Stimulated activated CD4-positive, alpha-beta T cell treated with anti-CD3 and anti-CD28 coated beads, Interleukin-15, amount 100 ng/mL, for 1 hour (primary cell): ENCODE measurements at regions not wholly inside any gene's neighbourhood (a gene's known extent, or its start where the extent isn't known, plus 50 kb on each side); places are given as distances from the start of the nearest gene placed in this dataset.
"Not testable (repeated sequence)": the region's sequence is repeated elsewhere in the genome, so short reads cannot be mapped to it uniquely, and the experiment has no call there.

ENCODE experiments used
- DNase-seq, 2 donors: peaks; one replicate each; pipeline ENCODE4 v3.0.0-alpha.2; 2020; ENCODE audit warnings: low read depth in 1 of 2, low spot score in 1 of 2

DNA sequence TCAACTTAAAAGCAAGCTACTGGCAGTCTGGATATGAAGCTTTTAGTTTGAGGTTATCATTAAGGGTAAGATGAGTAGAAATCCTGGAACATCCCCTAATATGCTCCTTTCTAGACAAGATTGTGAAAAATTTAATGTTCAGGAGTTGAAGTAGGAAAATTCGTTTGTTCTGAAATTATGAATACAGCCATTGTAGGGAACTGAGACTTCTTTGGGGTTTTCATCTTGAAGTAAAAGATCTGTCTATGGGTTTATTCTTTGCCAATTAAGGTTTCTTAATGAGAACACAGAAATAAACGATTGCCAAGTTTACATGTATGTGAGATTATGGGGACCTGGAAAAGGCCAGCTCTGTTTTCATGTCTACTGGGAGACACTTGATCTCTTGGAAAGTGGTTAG, 225.6 kb upstream of the MOCS1 start:
- no peak for DNase-seq

DNA sequence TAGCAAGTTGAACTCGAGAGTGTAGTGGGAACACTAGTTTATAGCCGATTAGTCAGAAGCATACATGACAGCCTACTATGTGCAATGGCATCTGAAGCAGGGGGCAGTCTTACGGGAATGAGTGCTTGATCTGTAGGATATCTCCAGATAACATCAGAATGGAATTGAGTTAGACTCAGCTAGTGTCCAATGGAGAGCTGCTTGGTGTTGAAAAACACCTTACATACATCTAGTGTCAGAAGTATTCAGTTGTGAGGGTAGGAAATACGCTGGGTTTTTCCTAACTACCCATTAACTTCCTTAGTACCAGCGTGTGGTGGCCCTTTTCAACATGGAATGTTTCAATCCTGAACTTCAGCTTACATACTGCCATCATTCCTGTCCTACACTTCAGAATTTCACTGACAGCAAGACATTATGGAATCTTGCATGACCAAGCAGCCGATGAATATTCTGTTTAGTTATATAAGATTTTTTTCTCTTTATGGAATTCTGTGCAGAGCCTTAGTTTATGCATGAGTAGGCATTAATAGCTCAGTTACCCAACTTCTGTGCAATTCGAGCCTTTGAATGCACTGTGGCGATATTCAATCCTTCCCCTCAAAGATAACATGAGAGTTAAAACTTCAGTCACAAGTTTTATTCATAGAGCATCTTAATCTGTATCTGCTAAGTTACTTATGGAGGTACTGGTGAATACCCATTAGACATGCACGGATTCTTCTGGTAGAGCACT, 218.6 kb upstream of the MOCS1 start:
- DNase-seq: no peak

DNA sequence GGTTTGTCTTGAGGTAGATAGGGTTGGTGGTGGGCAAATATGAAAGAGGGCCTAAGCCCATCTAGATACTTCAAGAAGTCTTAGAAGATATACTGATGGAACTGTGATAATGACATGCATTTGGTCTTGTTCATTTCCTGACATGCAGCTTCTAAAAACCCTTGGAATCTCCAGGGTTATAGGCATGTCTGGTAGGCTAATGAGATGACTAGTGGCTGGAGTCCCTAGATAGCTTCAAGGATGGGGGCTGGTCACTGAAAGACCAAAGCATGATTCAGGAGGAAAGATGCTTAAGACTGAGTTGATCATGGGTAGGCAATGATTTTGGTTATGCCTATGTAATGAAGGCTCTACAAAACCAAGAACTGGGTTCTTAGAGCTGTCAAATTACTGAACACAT, 217.9 kb upstream of the MOCS1 start:
- DNase-seq: no peak

DNA sequence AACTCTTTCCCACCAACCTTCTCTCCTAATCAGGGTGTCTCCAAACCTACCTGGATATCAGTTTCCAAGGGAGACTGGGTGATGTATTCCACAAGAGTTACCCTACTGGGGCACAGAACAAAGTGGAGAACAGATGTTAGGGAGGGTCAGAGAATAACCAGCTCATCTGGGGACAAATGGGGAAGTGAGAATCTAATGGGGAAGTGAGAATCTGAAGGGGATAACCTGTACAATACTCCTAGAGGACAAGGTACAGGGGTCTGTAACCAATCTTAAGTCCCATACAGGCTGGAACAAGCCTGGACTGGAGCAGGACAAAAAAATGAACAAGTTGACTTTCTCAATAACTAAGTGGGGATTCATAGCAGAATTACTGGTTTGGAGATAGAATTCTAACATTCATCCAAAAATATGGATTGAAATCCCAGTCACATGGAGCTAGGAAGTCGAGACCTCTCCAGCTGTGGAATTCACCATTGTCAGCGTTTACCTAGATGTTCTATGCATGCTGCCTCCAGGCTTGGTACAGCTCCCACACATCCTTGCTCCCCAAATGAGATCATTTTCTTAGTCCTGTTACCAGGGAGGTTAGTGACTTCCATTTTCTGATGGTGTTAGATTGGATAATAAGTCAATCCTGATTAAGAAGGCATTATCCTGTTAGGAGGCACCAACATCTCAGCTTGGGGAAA, 214.8 kb upstream of the MOCS1 start:
- DNase-seq: no peak

DNA sequence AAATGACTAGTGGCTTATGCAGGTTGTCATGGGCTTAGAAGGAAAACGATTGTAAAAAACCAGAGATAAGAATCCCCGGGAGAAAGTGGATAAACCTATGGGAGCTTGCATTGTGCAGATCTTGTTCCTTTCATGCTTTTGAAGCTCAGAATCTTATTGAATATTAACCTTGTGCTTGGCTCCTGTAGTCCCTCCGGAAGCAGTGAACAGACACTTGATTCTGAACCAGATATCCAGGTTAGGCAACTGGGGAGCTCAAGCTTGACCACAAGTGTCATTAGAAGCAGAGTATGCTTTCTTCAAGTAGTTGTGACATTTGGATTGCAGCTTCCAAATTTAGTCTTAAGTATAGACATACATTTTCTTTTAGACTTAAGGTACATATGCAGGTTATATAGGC, 212.6 kb upstream of the MOCS1 start:
- DNase-seq: no peak

DNA sequence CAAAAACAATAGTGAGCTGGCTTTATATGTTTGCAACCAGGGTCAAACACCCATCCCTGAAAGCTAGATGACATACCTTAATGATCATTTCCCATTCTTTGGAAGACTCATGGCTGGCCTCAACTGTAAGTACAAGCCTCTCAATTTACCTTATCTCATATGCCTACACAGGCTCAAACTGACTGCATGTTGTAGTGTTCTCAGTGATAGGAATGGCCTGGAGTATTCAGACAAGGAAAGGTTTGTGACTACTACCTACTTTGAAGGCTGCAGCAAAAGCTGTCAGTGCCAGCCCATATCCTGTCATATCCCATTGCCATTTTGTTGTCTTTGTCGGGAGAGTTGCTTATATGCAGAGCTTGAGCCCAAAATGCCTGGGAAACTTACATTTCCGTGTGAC, 205.2 kb upstream of the MOCS1 start:
- DNase-seq: no peak

DNA sequence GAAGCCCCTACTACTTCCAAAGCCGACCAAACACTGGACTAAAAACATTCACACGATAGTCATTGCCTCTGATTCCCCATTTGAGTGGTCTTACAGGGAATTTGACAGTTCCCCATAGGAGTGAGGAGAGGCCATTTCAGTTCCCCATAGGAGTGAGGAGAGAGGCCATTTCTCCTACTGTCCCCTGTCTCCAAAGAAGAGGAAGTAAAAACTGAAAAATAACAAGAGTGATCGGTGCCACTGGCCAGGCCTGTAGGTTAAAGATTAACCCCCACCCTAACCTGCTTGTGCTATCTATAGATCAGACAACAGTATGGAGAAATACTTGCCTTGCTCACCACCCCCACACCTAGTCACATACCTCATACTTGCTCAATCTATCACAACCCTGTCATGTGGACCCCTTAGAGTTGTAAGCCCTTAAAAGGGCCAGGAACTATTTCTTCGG, 204.0 kb upstream of the MOCS1 start:
- DNase-seq: no peak

DNA sequence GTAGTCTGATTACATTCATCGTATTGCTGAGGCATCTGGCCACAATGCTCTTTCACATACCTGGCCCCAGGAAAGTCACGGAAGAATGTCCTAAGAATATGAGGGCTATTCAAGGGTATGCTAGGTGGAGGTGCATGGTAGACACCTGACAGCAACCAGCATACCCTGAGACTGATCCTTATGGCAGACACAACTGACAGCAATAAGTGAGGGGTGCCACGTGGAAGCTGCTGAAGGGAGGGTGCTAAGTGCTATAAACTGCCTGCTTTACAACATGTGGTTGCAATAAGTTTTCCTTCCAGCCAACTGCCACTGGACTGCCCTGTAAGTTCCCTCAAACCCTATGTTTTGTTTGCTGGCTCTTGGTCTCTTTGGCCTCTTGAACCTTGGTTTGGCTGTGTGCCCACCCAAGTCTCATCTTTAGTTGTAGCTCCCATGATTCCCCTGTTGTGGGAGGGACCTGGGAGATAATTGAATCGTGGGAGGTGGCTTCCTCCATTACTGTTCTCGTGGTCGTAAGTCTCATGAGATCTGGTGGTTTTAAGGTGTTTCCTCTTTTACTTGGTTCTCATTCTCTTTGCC, 201.3 kb upstream of the MOCS1 start:
- no peak for DNase-seq

DNA sequence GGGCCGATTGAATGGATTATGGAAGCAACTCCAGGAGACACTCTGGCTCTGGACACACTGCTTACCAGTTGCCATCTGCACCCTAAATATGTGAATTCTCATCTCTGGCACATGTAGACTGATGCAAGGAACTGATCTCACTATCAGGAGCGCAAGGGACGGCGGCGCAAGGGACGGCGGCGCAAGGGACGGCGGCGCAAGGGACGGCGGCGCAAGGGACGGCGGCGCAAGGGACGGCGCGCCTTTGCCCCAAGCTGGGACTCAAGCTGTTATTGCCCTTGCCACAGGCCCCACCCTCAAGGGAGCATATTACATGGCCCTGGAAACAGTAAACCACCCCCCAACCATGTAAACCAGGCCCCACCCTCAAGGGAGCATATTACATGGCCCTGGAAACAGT, 199.7 kb upstream of the MOCS1 start:
- not testable (repeated sequence) for DNase-seq

DNA sequence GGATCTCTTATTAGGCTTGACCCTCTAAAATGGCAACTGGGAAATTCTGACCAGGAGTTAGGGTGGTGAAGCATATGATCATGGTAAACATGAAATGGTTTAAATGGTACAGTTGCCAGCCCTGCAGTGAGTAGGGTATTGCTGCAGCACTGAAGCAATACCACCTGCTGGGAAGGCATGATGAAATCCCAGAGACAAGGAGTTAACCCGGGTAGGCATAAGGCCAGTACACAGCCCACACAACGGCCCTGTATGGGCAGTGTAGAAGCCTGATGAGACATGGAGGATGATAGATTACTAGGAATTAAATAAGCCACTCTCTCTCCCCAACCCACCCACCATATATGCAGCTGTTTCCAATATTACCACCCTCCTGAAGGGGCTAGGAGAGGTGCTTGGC, 197.4 kb upstream of the MOCS1 start:
- DNase-seq: no peak

DNA sequence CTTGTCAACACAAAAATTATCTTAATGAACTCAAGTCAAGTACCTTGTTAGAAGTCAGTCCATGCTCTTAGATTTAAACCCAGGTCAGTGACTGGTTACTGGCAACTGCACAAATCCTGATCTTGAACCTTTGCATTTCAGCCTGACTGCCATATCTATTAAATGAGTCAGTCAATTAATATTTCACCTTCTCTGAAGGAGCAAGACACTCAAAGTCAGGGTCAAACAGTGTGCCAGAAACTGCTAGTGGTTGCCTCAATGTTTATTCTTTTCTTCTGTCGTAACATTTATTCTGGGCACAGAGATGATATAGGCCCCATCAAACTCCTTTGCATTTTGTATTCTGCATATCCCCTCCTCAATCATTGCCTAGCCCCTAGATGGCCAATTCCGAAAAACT, 193.9 kb upstream of the MOCS1 start:
- DNase-seq: no peak

DNA sequence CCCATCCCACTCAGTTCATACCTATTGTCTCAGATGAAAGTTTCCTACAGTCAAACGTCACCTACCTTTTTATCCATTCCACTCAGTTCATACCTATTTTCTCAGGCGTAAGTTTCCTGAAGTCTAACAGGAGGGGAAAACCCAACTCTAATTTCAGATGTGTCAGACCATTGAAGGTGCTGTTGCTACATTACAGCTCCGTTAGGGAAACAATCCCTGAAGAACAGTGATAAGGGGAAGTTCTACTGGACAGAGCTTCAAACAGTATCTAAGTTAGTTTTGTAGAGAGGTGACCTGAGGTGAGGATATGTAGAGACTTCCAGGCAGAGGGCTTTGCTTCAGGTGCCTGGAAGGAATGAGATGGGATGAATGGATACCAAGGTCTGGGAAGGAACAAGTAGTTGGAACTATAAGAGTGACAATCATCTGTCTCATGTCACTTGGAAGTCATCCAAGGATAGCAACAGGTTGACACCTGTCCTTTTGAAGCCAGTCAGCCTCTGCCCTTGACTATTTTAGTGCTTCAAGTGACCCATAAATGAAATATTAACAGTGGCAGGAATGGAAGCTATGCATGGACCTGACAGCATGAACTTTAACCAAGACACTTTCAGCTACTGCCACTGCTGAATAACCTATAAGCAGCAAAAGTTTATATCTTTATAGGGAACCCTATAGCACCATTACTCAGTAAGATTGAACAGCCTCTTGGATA, 191.6 kb upstream of the MOCS1 start:
- no peak for DNase-seq

DNA sequence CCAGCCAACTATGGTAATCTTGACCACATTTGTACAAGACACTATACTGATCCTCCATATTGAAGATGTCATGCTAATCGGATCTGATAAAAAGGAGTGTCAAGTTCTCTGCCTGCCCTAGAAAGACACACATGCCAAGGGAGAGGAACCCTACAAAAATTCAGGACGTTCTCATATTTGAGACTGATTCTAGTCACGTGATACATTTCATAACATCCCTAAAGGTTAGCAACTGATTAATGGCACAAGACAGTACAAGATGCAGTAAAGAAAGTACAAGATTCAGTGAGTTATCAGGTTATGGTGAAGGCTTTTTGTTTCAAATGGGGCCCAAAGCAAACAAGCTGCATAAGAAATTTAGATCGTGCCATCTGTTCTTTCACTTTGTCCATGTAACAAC, 190.7 kb upstream of the MOCS1 start:
- DNase-seq: no peak

DNA sequence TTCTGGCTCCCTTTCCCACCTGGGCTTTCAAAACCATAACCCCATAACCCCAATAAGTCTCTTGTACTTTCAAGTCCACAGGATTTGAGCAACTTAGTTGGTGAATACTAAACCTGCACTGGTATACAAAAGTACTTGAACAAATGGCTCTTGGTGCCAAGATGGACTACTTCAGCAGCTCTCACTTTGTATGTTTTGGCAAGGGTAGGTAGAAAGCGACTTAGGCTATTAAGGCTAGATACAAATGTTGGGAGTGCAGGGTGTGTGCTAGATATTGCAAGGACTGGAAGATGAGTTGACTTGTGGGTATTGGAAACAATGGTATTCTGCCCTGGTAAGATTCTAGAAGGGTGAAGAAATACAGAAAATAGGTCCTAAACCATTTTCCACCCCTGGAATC, 182.6 kb upstream of the MOCS1 start:
- DNase-seq: no peak

DNA sequence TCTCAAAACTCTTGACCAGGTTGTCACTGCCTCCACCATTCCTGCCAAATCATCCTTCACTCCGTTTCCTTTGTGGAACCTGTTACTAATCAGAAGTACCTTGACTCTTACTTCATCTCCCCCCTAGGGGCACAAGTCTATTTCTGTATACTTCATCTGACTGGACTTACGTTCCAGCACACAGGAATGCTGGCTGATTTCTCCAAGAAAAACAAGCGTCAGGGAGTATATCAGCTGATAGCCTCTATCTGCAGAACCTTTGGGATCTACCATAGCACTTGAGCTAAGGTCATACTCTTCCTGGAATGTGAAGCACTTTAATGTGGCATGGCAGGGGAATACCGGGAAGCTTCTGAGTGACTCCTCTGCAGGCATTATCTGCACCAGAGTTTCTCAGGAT, 178.1 kb upstream of the MOCS1 start:
- DNase-seq: no peak

DNA sequence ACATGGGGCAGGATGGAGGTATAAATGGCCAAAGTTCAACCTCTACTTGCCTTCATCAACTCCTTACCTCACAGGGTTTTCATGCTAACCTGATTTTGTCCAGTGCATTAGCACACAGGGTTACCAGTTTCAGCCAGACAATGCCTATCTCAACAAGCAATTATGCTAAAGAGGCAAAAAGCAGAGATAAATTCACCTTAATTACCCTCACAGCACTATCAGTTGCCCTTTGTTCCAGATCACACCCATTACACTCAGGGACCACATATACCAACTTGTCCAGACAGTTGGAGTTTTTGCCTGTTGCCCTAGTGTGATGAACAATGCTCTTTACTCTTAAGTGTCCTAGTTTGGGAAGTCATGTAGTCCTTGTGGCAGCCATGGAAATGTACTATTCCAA, 174.5 kb upstream of the MOCS1 start:
- DNase-seq: no peak

DNA sequence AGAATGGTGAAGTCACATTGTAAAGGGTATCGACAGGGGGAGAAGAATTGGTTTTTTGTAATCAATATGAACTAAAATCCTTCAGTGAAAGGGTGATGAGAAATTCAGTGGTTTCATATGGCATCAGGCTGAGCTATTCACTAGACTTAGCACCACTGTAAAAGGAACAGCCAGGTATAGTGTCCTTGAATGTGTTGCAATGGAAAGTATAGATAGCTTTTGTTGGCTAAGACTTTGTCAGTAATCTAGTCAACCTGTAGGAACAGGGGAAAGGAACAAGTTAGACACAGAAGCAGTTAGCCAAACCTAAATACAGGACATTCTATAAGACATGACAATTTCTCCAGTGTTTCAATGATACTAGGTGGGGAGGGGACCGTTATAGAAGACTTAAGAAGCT, 172.6 kb upstream of the MOCS1 start:
- no peak for DNase-seq

DNA sequence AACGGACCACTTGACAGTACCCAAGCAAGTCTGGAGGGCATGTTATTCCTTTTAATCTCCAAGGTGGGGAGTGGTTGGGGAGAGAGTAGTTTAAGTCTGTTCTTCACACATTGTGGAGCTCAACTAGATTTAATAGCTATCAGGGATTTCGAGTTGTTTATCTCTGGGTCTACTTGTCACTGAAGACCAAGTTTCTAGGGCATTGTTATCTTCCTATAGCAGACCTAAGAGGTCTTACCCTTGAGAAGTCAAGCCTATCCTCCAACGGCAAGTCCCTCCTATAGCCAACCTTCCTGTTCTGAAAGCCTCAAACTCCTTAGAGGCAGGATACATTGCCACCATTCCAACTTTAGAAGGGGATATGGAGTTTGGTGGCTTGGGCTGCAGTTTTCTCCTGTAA, 164.5 kb upstream of the MOCS1 start:
- DNase-seq: no peak

DNA sequence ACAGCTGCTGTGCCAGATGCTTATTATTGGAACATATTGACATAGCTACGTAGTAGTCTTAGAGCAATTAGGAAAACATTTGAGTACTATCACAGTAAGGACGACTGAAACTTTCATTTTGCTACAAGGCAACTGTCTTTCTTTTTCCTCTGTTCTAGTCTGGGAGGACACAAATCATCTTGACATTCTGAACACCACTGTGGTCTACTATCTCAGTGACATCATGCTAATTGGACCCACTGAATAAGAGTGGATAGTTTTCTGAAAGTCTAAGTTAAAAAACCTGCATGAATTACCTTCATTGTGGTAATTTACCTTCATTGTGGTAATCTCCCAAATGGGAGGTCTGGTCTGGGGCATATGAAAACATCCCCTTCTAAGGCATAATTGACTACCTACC, 163.3 kb upstream of the MOCS1 start:
- no peak for DNase-seq

DNA sequence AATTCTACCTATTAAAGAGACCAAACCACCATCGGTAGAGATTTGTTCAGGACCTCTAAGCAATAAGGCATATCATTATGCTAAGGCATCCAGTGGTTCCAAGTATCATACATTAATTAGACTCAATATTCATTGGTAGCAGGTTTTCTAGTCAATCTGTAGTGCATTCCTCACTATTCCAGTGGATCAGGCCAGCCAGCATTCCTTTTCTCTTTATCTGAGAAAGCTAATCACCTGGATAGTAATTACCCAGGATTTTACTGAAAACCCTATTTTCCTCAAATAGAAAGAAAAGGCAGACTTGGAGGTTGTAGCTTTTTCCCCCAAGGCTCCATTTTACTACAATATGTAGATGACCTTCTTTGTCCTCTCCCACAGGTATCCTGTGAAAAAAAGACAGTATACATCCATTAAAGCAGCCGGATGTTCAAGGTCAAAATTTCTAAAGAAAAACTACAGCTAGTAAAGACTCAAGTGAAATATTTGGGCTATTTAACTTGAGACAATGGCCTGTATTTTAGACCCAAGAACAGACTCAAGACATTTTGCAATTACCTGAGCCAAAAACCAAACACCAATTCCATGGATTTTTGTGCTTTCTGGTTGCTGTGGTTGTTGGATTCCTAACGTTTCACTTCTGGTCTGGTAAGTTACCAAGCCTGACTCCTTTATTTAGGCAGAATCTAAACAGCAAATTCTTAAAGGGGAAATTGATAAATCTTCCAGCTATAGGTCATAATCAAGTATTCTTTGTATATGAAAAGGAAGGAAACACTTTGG, 149.1 kb upstream of the MOCS1 start:
- DNase-seq: no peak
